MCF 10A (cell line): ENCODE measurements at regions not wholly inside any gene's neighbourhood (a gene's known extent, or its start where the extent isn't known, plus 50 kb on each side); places are given as distances from the start of the nearest gene placed in this dataset.

Experiments used
- BruUV-seq: library from RNA; stranded (reverse); fragments of 400-500 nt; replicated peaks from 2 replicates; lab custom pipeline; 2021; lab: Mats Ljungman, UMichigan
- CTCF ChIA-PET: fragments of 300-600 bp; sonication (Branson Sonifier 250); formaldehyde crosslinking; extraction: SDS; loops from one replicate; lab custom pipeline; 2021; ENCODE audit warnings: antibody characterized with exemption, inconsistent platforms; lab: Yijun Ruan, JAX
- POLR2A ChIA-PET: fragments of 300-600, 350-650 bp; sonication (Branson Sonifier 250); formaldehyde crosslinking; extraction: SDS; loops from one replicate; lab custom pipeline; 2020; ENCODE audit warnings: antibody characterized with exemption, inconsistent platforms; lab: Yijun Ruan, JAX
- DNase-seq: peaks from one replicate; pipeline ENCODE4 v3.0.0-alpha.2; 2018; ENCODE audit not compliant: unreplicated experiment
- H3K27ac Mint-ChIP-seq: one replicate; pipeline ENCODE4 v1.8.0; 2022; ENCODE audit warnings: mild to moderate bottlenecking, low read depth, mixed read lengths; ENCODE audit not compliant: unreplicated experiment
- H3K27me3 Mint-ChIP-seq: one replicate; pipeline ENCODE4 v1.8.0; 2022; ENCODE audit warnings: mixed read lengths; ENCODE audit not compliant: insufficient read depth, unreplicated experiment
- H3K36me3 Mint-ChIP-seq: one replicate; pipeline ENCODE4 v1.8.0; 2022; ENCODE audit warnings: mild to moderate bottlenecking, moderate library complexity, mixed read lengths; ENCODE audit not compliant: insufficient read depth, unreplicated experiment
- H3K4me1 Mint-ChIP-seq: one replicate; pipeline ENCODE4 v1.8.0; 2022; ENCODE audit warnings: mixed read lengths; ENCODE audit not compliant: insufficient read depth, unreplicated experiment
- H3K4me3 Mint-ChIP-seq: one replicate; pipeline ENCODE4 v1.8.0; 2022; ENCODE audit warnings: mild to moderate bottlenecking, moderate library complexity, mixed read lengths; ENCODE audit not compliant: unreplicated experiment
- H3K9me3 Mint-ChIP-seq: one replicate; pipeline ENCODE4 v1.8.0; 2022; ENCODE audit warnings: mixed read lengths; ENCODE audit not compliant: unreplicated experiment
- CTCF ChIP-seq: fragments of 200-600 bp; IDR thresholded peaks from one replicate; pipeline ENCODE4 v1.8.0; 2022; ENCODE audit warnings: antibody characterized with exemption, mild to moderate bottlenecking; ENCODE audit not compliant: unreplicated experiment
- intact Hi-C: fragments of 100-400 bp; cut with micrococcal nuclease; formaldehyde crosslinking; loops from 2 replicates; pipeline ENCODE4 v1.14.1; 2022

DNA sequence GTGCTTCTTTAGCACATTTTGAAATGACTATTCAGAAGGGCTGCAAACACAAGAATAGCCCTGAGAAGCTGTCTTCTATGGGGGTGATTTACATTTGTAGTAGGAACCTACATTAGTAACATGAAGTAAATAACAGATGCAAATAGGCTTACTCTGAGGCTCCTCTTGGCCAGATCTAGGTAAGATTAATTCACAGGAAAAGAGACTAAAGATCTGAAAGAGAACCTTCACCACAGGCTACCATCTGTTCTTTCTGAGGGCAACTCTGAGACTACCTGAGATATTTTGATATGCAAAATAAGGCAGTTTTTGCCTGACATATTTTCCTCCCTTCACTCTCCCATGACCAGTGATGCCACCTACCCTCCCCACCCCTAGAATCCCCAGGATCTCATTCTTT lies 1267.8 kb downstream of the PLA2G4A start:
- no peak overlapping the region for H3K4me3 Mint-ChIP-seq
- no peak overlapping the region for H3K27ac Mint-ChIP-seq
- DNase-seq, result no peak
- ChIA-PET CTCF (no interaction called here), POLR2A (interaction anchor here (0.7 kb wide), 1 partner anchor 16 kb away, joined by 3 read pairs; no protein-coding TSS in a partner anchor)
- TF ChIP-seq CTCF, result no peak
- H3K27me3 Mint-ChIP-seq, result no peaks in the 10 kb centered on the region
- H3K4me1 Mint-ChIP-seq, result no peaks in the 10 kb centered on the region
- no TSS peak for BruUV-seq
- H3K36me3 Mint-ChIP-seq, result no peaks in the 10 kb centered on the region
- intact Hi-C loops, result no loop called here
- no peaks in the 10 kb centered on the region for H3K9me3 Mint-ChIP-seq

DNA sequence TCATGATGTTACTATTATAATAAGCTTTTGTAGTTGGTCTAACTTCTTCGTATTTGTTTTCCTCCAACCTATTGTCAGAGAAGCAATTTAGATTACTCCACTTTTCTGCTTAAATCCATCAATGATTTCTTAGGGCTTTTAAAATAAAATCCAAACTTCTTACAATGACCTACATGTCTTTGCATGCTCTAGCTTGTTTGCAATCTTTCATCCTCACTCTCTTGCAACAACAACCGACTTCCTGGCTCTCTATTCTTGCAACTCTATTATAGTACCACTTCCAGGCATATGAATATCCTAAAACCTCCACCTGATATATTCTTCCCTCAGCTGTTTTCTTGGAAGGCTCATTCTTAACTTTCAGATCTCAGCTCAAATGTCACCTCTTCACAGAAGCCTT lies 1288.7 kb downstream of the PLA2G4A start:
- CTCF ChIA-PET, result interaction anchor here (0.6 to 1.3 kb wide), 3 partner anchors 188 to 1066 kb away, joined by 3 to 4 read pairs (median 3); no protein-coding TSS in a partner anchor
- no peak overlapping the region for H3K4me3 Mint-ChIP-seq
- H3K36me3 Mint-ChIP-seq, result no peaks in the 10 kb centered on the region
- no TSS peak for BruUV-seq
- H3K27me3 Mint-ChIP-seq, result no peaks in the 10 kb centered on the region
- no peak for DNase-seq
- peak overlapping the region; percentile 18 for H3K27ac Mint-ChIP-seq
- peaks cover 12% of the 10 kb centered on the region for H3K4me1 Mint-ChIP-seq
- no peak for TF ChIP-seq CTCF
- POLR2A ChIA-PET, result interaction anchor here (0.8 kb wide), 2 partner anchors 19 to 189 kb away, joined by 3 to 4 read pairs; no protein-coding TSS in a partner anchor
- intact Hi-C loops, result no loop called here
- H3K9me3 Mint-ChIP-seq, result no peaks in the 10 kb centered on the region

- DNase-seq, result peak; percentile 19
- Mint-ChIP-seq H3K27me3 (no peaks in the 10 kb centered on the region), H3K36me3 (no peaks in the 10 kb centered on the region), H3K4me1 (peaks cover 9% of the 10 kb centered on the region), H3K9me3 (no peaks in the 10 kb centered on the region), H3K27ac (no peak overlapping the region), H3K4me3 (no peak overlapping the region)
- ChIA-PET POLR2A (no interaction called here), CTCF (interaction anchor here (0.9 to 1.0 kb wide), 2 partner anchors 8 to 80 kb away, joined by 3 read pairs; no protein-coding TSS in a partner anchor)
- intact Hi-C loops, result loop anchor here (10.0 kb wide), 2 partner anchors 708 to 1068 kb away; no protein-coding TSS in a partner anchor
- TF ChIP-seq CTCF, result no peak
- no TSS peak for BruUV-seq
Observed at GRCh38 chr1:188122646-188123045, 1293.9 kb downstream of the PLA2G4A start.

DNA sequence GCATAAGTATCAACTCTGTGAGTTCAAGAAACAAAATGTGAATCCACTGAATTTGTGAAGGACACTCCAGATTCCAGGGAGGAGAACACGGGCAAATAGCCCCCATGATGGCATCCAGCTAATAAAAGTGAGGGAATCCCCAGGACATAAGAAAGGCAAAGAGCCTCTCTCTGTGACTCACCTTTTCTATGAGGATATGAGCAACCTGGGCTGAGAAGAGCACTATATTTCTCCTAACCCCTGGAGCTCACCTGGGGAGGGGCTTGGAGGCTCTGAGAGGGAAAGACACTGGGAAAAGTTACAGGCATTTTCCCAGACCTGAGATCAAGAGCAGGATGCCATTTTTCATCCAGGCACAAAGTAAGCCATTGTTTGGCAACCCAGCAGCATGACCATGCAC lies 1298.8 kb downstream of the PLA2G4A start:
- Mint-ChIP-seq H3K36me3 (no peaks in the 10 kb centered on the region), H3K27ac (no peak overlapping the region)
- BruUV-seq, result no TSS peak

More for the DNA sequence above, 1298.8 kb downstream of the PLA2G4A start:
- ChIA-PET POLR2A (interaction anchor here (0.7 kb wide), 1 partner anchor 255 kb away, joined by 3 read pairs; no protein-coding TSS in a partner anchor), CTCF (interaction anchor here (0.6 to 1.8 kb wide), 4 partner anchors 10 to 658 kb away, joined by 3 to 16 read pairs (median 4); no protein-coding TSS in a partner anchor)
- Mint-ChIP-seq H3K9me3 (no peaks in the 10 kb centered on the region), H3K4me3 (no peak overlapping the region), H3K4me1 (peaks cover 6% of the 10 kb centered on the region), H3K27me3 (no peaks in the 10 kb centered on the region)
- DNase-seq, result no peak
- intact Hi-C loops, result loop anchor here (10.0 kb wide), 2 partner anchors 713 to 1073 kb away; no protein-coding TSS in a partner anchor
- no peak for TF ChIP-seq CTCF
